A549 (cell line): ENCODE measurements at regions not wholly inside any gene's neighbourhood (a gene's known extent, or its start where the extent isn't known, plus 50 kb on each side); places are given as distances from the start of the nearest gene placed in this dataset.

ENCODE experiments used
- ATAC-seq, 2 experiments: fragments of 200-7000 bp in 1 of 2; fragments of >200 bp in 1 of 2; cut with Nextera tagmentation in 1 of 2; cut with Tn5 transposase in 1 of 2; 3 replicates each; pipeline versions ENCODE4 v1.8.0 to v1.9.1; 2018 to 2020; ENCODE audit warnings: mild to moderate bottlenecking in 1 of 2, moderate library complexity in 1 of 2
- CTCF ChIA-PET: fragments of 300-600 bp; sonication (Branson Sonifier 250); formaldehyde crosslinking; extraction: SDS; loops from one replicate; lab custom pipeline; 2021; ENCODE audit warnings: antibody characterized with exemption, inconsistent platforms; lab: Yijun Ruan, JAX
- POLR2A ChIA-PET: fragments of 350-600 bp; formaldehyde crosslinking; extraction: SDS; loops from one replicate; lab custom pipeline; 2021; ENCODE audit warnings: antibody characterized with exemption, inconsistent platforms; lab: Yijun Ruan, JAX
- DNase-seq, 2 experiments: peaks; one replicate each; pipeline versions ENCODE4 v3.0.0 to v3.0.0-alpha.2; 2011 to 2016; ENCODE audit warnings: low read depth in 1 of 2, low spot score in 1 of 2
- FAIRE-seq: peaks from 2 replicates; lab custom pipeline; 2011; peaks lifted over from hg19 to GRCh38; lab: Jason Lieb, UNC
- H3K27ac ChIP-seq, 2 experiments: fragments of >200 bp; sonication (Bioruptor Twin); formaldehyde crosslinking; 3 replicates each; pipeline ENCODE4 v1.5.1; 2016 to 2017
- H3K4me1 ChIP-seq: fragments of >200 bp; sonication (Bioruptor Twin); formaldehyde crosslinking; 3 replicates; pipeline ENCODE4 v1.6.1; 2016
- H3K4me2 ChIP-seq: fragments of >200 bp; sonication (Bioruptor Twin); formaldehyde crosslinking; 3 replicates; pipeline ENCODE4 v1.6.1; 2016
- H3K4me3 ChIP-seq: fragments of >200 bp; sonication (Bioruptor Twin); formaldehyde crosslinking; 3 replicates; pipeline ENCODE4 v1.5.1; 2016
- H3K9me3 ChIP-seq: fragments of >200 bp; sonication (Bioruptor Twin); formaldehyde crosslinking; 3 replicates; pipeline ENCODE4 v1.6.1; 2016
- CBX2 ChIP-seq: fragments of 200-600 bp; sonication (generic); IDR thresholded peaks from 2 replicates; pipeline ENCODE4 v1.6.1; 2016; ENCODE audit warnings: low read depth, mild to moderate bottlenecking, borderline replicate concordance
- CBX8 ChIP-seq: fragments of 200-600 bp; sonication (generic); IDR thresholded peaks from 2 replicates; pipeline ENCODE4 v1.6.1; 2016
- CEBPB ChIP-seq, 2 experiments: fragments of >200 bp in 1 of 2; sonication (Bioruptor Twin) in 1 of 2; formaldehyde crosslinking in 1 of 2; IDR thresholded peaks; 2 replicates each; pipeline ENCODE4 v1.6.1; 2012 to 2016
- EHF ChIP-seq: fragments of 250-450 bp; sonication (Bioruptor Pico); IDR thresholded peaks from 2 replicates; pipeline ENCODE4 v1.5.0; 2020; ENCODE audit warnings: mild to moderate bottlenecking
- EHMT2 ChIP-seq: fragments of 200-600 bp; sonication (generic); IDR thresholded peaks from 2 replicates; pipeline ENCODE4 v1.6.1; 2016; ENCODE audit warnings: antibody characterized with exemption, low read depth, mild to moderate bottlenecking, moderate library complexity
- ESRRA ChIP-seq: fragments of 150-350 bp; IDR thresholded peaks from 2 replicates; pipeline ENCODE4 v1.6.1; 2014; ENCODE audit warnings: mild to moderate bottlenecking, low read length, borderline replicate concordance
- FOSB ChIP-seq: fragments of 250-450 bp; sonication (Bioruptor Pico); IDR thresholded peaks from 2 replicates; pipeline ENCODE4 v1.5.0; 2020; ENCODE audit warnings: mild to moderate bottlenecking, moderate library complexity
- GATA3 ChIP-seq: IDR thresholded peaks from 2 replicates; pipeline ENCODE4 v1.6.1; 2012; ENCODE audit warnings: borderline replicate concordance
- HEYL ChIP-seq: fragments of 250-450 bp; sonication (Bioruptor Pico); IDR thresholded peaks from 2 replicates; pipeline ENCODE4 v1.8.0; 2021; ENCODE audit warnings: mild to moderate bottlenecking, moderate library complexity
- HOXA7 ChIP-seq: fragments of 250-450 bp; sonication (Bioruptor Pico); IDR thresholded peaks from 2 replicates; pipeline ENCODE4 v1.5.0; 2020; ENCODE audit warnings: mild to moderate bottlenecking, moderate library complexity
- HOXB5 ChIP-seq: fragments of 250-450 bp; sonication (Bioruptor Pico); IDR thresholded peaks from 2 replicates; pipeline ENCODE4 v1.5.0; 2020; ENCODE audit warnings: mild to moderate bottlenecking, moderate library complexity
- MYC ChIP-seq: IDR thresholded peaks from 2 replicates; pipeline ENCODE4 v1.6.1; 2012; ENCODE audit warnings: mild to moderate bottlenecking, inconsistent platforms, low read length, improper control_type of control experiment, borderline replicate concordance
- RAD21 ChIP-seq, 2 experiments: fragments of >200 bp in 1 of 2; sonication (Bioruptor Twin) in 1 of 2; formaldehyde crosslinking in 1 of 2; IDR thresholded peaks in 1 of 2; conservative IDR thresholded peaks in 1 of 2; 2 replicates in 1 of 2; 3 replicates in 1 of 2; pipeline ENCODE4 v1.6.1; 2012 to 2018; ENCODE audit warnings: inconsistent platforms in 1 of 2
- RARB ChIP-seq: fragments of 250-450 bp; sonication (Bioruptor Pico); IDR thresholded peaks from 2 replicates; pipeline ENCODE4 v1.8.0; 2021; ENCODE audit warnings: mild to moderate bottlenecking, moderate library complexity
- RFX5 ChIP-seq: fragments of 450-650 bp; IDR thresholded peaks from 2 replicates; pipeline ENCODE4 v1.7.1; 2014; ENCODE audit warnings: antibody characterized with exemption, mild to moderate bottlenecking, moderate library complexity
- SMC3 ChIP-seq: fragments of >200 bp; sonication (Bioruptor Twin); formaldehyde crosslinking; IDR thresholded peaks from 3 replicates; pipeline ENCODE4 v1.6.1; 2018; ENCODE audit warnings: inconsistent platforms
- TP53 ChIP-seq: fragments of 250-450 bp; sonication (Bioruptor Pico); IDR thresholded peaks from 2 replicates; pipeline ENCODE4 v1.5.0; 2021; ENCODE audit warnings: mild to moderate bottlenecking, moderate library complexity
- ZFP36 ChIP-seq: fragments of 450-650 bp; IDR thresholded peaks from 2 replicates; pipeline ENCODE4 v1.6.1; 2014; ENCODE audit warnings: borderline replicate concordance; ENCODE audit not compliant: partially characterized antibody
- ZNF302 ChIP-seq: fragments of 250-450 bp; sonication (Bioruptor Pico); IDR thresholded peaks from 2 replicates; pipeline ENCODE4 v1.9.0; 2021; ENCODE audit warnings: inconsistent platforms, mild to moderate bottlenecking, moderate library complexity
- WGBS: methylation state at CpG from one replicate; pipeline ENCODE4 v1.1.6; 2017; ENCODE audit errors: missing lambda C conversion rate; 5-methylcytosine and 5-hydroxymethylcytosine counted together
- TF ChIP-seq, protein P1 (sequence below): fragments of >200 bp; sonication (Bioruptor Twin); formaldehyde crosslinking; IDR thresholded peaks from 3 replicates; pipeline ENCODE4 v1.5.1; 2016
- TF ChIP-seq, protein P2 (sequence below): fragments of 250-450 bp; sonication (Bioruptor Pico); IDR thresholded peaks from 2 replicates; pipeline ENCODE4 v1.5.0; 2020; ENCODE audit warnings: low read depth, mild to moderate bottlenecking, moderate library complexity
- TF ChIP-seq, protein P3 (sequence below): fragments of 250-450 bp; sonication (Bioruptor Pico); IDR thresholded peaks from 2 replicates; pipeline ENCODE4 v1.5.0; 2021; ENCODE audit warnings: mild to moderate bottlenecking, moderate library complexity, borderline replicate concordance
- TF ChIP-seq, protein P4 (sequence below): fragments of >200 bp; sonication (Bioruptor Twin); formaldehyde crosslinking; IDR thresholded peaks from 2 replicates; pipeline ENCODE4 v1.6.1; 2016

DNA sequence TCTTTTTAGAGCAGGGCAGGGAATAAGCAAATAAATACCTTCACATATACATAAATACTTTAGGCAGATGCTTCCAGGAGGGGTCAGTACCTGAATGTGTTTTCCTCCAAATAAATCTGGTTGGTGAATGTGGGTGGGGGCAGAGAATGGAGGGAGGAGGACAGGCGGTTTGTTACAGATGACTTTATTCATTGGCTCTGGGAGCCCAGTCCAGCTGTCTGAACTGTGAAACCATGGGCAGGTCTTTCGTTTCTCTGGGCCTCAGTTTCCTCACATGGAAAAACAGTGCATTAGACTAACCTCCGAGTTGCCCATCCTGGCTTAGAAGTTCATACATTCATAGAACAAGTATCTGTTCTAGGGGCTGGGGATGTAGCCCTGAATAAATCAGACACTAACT is 124.6 kb downstream of the IER5 start:
- POLR2A ChIA-PET, result no interaction called here
- FAIRE-seq, result no peak

DNA sequence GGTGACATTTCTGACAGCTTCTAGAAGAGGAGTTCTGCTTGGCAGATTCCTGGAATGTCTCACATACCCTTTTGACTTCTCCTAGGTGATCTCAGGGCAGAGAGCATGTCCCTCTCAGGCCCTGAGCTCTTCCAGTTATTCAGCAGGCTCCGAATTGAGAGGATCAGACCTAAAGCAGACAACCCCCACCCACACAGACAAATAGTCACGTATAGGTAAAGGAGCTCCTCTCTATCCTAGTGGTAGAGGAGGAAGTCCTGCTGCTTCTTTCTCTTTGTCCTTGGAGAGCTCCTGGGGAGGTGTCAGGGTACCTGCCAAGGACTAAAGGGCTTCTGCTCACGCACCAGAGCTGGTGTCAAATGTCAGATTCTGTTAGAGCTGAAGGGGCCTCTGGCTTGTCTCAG is 128.1 kb downstream of the IER5 start:
- DNase-seq, result no peak
- WGBS, result 13% methylated on average over 3 of the region's 3 CpGs
- H3K27ac ChIP-seq, result no peak overlapping the region
- ATAC-seq, result no peak
- TF ChIP-seq HEYL (CRISPR knock-in tag) (no peak), RAD21 (conservative IDR thresholded peaks at IDR 0.05 in 1 of 2, IDR thresholded peaks at IDR 0.05 in 1 of 2) (no peak), HOXB5 (no peak), EHF (no peak), EHMT2 (no peak), FOSB (CRISPR knock-in tag) (no peak), CEBPB (IDR thresholded peaks at IDR 0.05) (no peak), RFX5 (no peak), RARB (CRISPR knock-in tag) (no peak), ESRRA (no peak), GATA3 (no peak)
- TF ChIP-seq, protein P1, sequence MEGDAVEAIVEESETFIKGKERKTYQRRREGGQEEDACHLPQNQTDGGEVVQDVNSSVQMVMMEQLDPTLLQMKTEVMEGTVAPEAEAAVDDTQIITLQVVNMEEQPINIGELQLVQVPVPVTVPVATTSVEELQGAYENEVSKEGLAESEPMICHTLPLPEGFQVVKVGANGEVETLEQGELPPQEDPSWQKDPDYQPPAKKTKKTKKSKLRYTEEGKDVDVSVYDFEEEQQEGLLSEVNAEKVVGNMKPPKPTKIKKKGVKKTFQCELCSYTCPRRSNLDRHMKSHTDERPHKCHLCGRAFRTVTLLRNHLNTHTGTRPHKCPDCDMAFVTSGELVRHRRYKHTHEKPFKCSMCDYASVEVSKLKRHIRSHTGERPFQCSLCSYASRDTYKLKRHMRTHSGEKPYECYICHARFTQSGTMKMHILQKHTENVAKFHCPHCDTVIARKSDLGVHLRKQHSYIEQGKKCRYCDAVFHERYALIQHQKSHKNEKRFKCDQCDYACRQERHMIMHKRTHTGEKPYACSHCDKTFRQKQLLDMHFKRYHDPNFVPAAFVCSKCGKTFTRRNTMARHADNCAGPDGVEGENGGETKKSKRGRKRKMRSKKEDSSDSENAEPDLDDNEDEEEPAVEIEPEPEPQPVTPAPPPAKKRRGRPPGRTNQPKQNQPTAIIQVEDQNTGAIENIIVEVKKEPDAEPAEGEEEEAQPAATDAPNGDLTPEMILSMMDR, result no peak
- TF ChIP-seq, all 56 proteins: peak for 0
- no peak overlapping the region for H3K4me3 ChIP-seq
- H3K9me3 ChIP-seq, result no peaks in the 10 kb centered on the region
- no peak overlapping the region for H3K4me2 ChIP-seq
- no peaks in the 10 kb centered on the region for H3K4me1 ChIP-seq
- ChIA-PET POLR2A (interaction anchor here (0.6 kb wide), 1 partner anchor 1196 kb away, joined by 6 read pairs; no protein-coding TSS in a partner anchor), CTCF (interaction anchor here (0.8 to 2.4 kb wide), 5 partner anchors 15 to 208 kb away, joined by 3 to 5 read pairs (median 3); no protein-coding TSS in a partner anchor)
- FAIRE-seq, result no peak

More for the DNA sequence above, 124.6 kb downstream of the IER5 start:
- CTCF ChIA-PET, result no interaction called here
- no peaks in the 10 kb centered on the region for H3K4me1 ChIP-seq
- WGBS, result 18% methylated on average over 3 of the region's 3 CpGs
- no peak overlapping the region for H3K4me2 ChIP-seq
- no peaks in the 10 kb centered on the region for H3K9me3 ChIP-seq
- no peak overlapping the region for H3K27ac ChIP-seq
- DNase-seq (no peak), ATAC-seq (no peak; a peak in 1 of 6 replicates)
- H3K4me3 ChIP-seq, result no peak overlapping the region
- no peak for TF ChIP-seq ZNF302 (CRISPR knock-in tag)
- TF ChIP-seq, protein P2, sequence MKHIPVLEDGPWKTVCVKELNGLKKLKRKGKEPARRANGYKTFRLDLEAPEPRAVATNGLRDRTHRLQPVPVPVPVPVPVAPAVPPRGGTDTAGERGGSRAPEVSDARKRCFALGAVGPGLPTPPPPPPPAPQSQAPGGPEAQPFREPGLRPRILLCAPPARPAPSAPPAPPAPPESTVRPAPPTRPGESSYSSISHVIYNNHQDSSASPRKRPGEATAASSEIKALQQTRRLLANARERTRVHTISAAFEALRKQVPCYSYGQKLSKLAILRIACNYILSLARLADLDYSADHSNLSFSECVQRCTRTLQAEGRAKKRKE, result no peak

DNA sequence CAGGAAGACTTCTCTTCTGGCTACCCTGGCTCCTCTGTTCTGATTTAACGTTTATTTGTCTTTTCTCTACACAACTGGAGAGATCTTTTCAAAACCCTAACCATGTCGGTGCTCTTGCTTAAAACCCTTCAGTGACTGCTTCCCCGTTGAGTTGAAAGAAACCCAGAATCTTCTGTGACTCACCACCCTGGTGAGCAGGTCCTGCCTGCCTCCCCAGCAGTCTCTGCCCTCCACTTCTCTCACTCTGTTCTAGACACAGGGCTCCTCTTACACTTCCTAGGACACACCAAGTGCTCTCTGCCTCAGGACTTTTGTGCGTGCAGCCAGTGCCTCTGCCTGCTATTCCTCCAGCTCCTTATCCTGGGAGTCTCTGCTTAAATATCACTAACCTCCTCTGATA is 131.4 kb downstream of the IER5 start:
- no peak for FAIRE-seq

More for the DNA sequence above, 131.4 kb downstream of the IER5 start:
- ChIA-PET CTCF (interaction anchor here (1.0 kb wide), 1 partner anchor 28 kb away, joined by 3 read pairs; no protein-coding TSS in a partner anchor), POLR2A (no interaction called here)
- H3K4me1 ChIP-seq, result no peaks in the 10 kb centered on the region
- TF ChIP-seq SMC3 (no peak), CBX8 (no peak), MYC (no peak), HOXA7 (CRISPR knock-in tag) (no peak), CBX2 (no peak), ZFP36 (no peak), GATA3 (no peak), TP53 (CRISPR knock-in tag) (no peak), CEBPB (IDR thresholded peaks at IDR 0.05) (no peak)
- TF ChIP-seq, protein P3, sequence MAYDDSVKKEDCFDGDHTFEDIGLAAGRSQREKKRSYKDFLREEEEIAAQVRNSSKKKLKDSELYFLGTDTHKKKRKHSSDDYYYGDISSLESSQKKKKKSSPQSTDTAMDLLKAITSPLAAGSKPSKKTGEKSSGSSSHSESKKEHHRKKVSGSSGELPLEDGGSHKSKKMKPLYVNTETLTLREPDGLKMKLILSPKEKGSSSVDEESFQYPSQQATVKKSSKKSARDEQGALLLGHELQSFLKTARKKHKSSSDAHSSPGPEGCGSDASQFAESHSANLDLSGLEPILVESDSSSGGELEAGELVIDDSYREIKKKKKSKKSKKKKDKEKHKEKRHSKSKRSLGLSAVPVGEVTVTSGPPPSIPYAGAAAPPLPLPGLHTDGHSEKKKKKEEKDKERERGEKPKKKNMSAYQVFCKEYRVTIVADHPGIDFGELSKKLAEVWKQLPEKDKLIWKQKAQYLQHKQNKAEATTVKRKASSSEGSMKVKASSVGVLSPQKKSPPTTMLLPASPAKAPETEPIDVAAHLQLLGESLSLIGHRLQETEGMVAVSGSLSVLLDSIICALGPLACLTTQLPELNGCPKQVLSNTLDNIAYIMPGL (CRISPR knock-in tag), result no peak
- TF ChIP-seq, protein P4, sequence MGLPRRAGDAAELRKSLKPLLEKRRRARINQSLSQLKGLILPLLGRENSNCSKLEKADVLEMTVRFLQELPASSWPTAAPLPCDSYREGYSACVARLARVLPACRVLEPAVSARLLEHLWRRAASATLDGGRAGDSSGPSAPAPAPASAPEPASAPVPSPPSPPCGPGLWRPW, result no peak
- WGBS, result 15% methylated on average over 4 of the region's 4 CpGs
- H3K4me2 ChIP-seq, result no peak overlapping the region
- DNase-seq, result no peak
- 0 out of 3 replicates have a peak, but pooled peaks cover 1% of the 10 kb centered on the region for H3K9me3 ChIP-seq
- no peak overlapping the region for H3K27ac ChIP-seq
- H3K4me3 ChIP-seq, result no peak overlapping the region
- no peak for ATAC-seq
